NT2/D1 (cell line): ENCODE measurements at regions not wholly inside any gene's neighbourhood (a gene's known extent, or its start where the extent isn't known, plus 50 kb on each side); places are given as distances from the start of the nearest gene placed in this dataset.

Source experiments
- DNase-seq: peaks from one replicate; pipeline ENCODE4 v3.0.0-alpha.2; 2011; ENCODE audit warnings: low read depth, low spot score
- H3K27me3 ChIP-seq: 2 replicates; pipeline ENCODE4 v1.6.0; 2011; ENCODE audit warnings: mild to moderate bottlenecking; ENCODE audit not compliant: insufficient read length, insufficient read depth
- H3K36me3 ChIP-seq: 2 replicates; pipeline ENCODE4 v1.6.1; 2011; ENCODE audit warnings: mild to moderate bottlenecking, low read length, mixed read lengths; ENCODE audit not compliant: insufficient read depth, insufficient read length
- H3K4me1 ChIP-seq: 2 replicates; pipeline ENCODE4 v1.5.1; 2011; ENCODE audit not compliant: insufficient read depth, insufficient read length
- H3K4me3 ChIP-seq: 2 replicates; pipeline ENCODE4 v1.5.1; 2011; ENCODE audit warnings: low read depth; ENCODE audit not compliant: insufficient read length
- H3K9ac ChIP-seq: 2 replicates; pipeline ENCODE4 v1.6.0; 2011; ENCODE audit warnings: low read depth; ENCODE audit not compliant: insufficient read length
- H3K9me3 ChIP-seq: 2 replicates; pipeline ENCODE4 v1.5.1; 2011; ENCODE audit warnings: mild to moderate bottlenecking, low read length; ENCODE audit not compliant: insufficient read depth
- SUZ12 ChIP-seq: IDR thresholded peaks from 2 replicates; pipeline ENCODE4 v1.6.1; 2011; ENCODE audit not compliant: insufficient read length, insufficient read depth; ENCODE audit errors: extremely low read depth
- YY1 ChIP-seq: IDR thresholded peaks from 2 replicates; pipeline ENCODE4 v1.6.1; 2011; ENCODE audit not compliant: insufficient read length, insufficient read depth
- ZNF274 ChIP-seq: IDR thresholded peaks from 2 replicates; pipeline ENCODE4 v1.6.1; 2011; ENCODE audit warnings: mild to moderate bottlenecking, low read depth, low read length

DNA sequence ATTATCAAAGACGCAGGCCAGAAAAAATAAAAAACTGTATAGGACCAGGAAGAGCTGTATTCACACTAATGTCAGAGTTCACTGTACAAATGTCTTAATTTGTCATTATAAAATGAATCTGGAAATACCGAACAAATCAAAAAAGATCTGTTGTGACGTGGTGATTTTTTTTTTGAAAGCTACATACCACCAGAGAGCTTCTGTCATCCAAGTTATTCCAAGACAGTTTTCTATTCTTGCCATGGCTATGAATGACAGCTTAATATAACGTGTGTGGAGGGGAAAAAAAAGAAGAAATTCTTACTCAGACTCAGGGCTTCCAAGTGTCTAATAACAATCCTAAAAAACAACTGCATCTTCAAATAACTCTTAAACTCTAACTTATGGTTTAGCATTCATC, 328.8 kb upstream of the BTBD3 start:
- no peaks in the 10 kb centered on the region for H3K36me3 ChIP-seq
- H3K9ac ChIP-seq = no peak overlapping the region
- no peak for DNase-seq
- H3K27me3 ChIP-seq = no peaks in the 10 kb centered on the region
- TF ChIP-seq YY1 = no peak
- TF ChIP-seq ZNF274 = no peak
- TF ChIP-seq SUZ12 = no peak
- H3K4me3 ChIP-seq = no peak overlapping the region
- H3K4me1 ChIP-seq = no peaks in the 10 kb centered on the region
- H3K9me3 ChIP-seq = no peaks in the 10 kb centered on the region

DNA sequence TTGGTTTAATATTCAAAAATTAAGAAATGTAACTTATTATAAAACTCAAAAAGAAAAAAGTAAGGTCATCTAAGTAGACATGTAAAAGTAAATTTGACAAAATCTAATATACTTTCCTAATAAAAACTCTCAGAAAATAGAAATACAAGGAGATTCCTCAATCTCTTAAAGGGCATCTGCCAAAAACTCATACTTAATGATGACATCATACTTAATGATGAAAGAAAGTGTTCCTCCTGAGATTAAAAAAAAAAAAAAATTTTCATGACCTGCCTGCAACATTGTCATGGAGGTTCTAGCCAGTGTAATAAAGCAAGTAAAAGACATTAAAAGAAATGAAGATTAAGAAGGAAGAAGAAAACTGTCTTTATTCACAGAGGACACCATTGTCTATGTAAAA, 325.7 kb upstream of the BTBD3 start:
- Histone ChIP-seq H3K4me1 (no peaks in the 10 kb centered on the region), H3K36me3 (no peaks in the 10 kb centered on the region), H3K9me3 (no peaks in the 10 kb centered on the region), H3K27me3 (no peaks in the 10 kb centered on the region), H3K4me3 (no peak overlapping the region), H3K9ac (no peak overlapping the region)
- TF ChIP-seq SUZ12 (no peak), YY1 (no peak)
- no peak for DNase-seq

GRCh38 chr20:11604339-11604738, 313.4 kb upstream of the BTBD3 start:
- no peak for DNase-seq
- no peak for TF ChIP-seq SUZ12
- no peak for TF ChIP-seq YY1
- no peaks in the 10 kb centered on the region for H3K4me1 ChIP-seq
- no peak overlapping the region for H3K9ac ChIP-seq
- H3K36me3 ChIP-seq = no peaks in the 10 kb centered on the region
- H3K27me3 ChIP-seq = no peaks in the 10 kb centered on the region
- H3K4me3 ChIP-seq = no peak overlapping the region
- H3K9me3 ChIP-seq = no peaks in the 10 kb centered on the region

- no peak for TF ChIP-seq ZNF274
- no peak for TF ChIP-seq SUZ12
- no peak for TF ChIP-seq YY1
- Histone ChIP-seq H3K9me3 (no peaks in the 10 kb centered on the region), H3K9ac (no peak overlapping the region), H3K4me3 (no peak overlapping the region), H3K27me3 (no peaks in the 10 kb centered on the region), H3K36me3 (no peaks in the 10 kb centered on the region), H3K4me1 (no peaks in the 10 kb centered on the region)
- DNase-seq = no peak
Measured at GRCh38 chr20:11607047-11607446, 310.6 kb upstream of the BTBD3 start.

- no peak for TF ChIP-seq ZNF274
- no peak for TF ChIP-seq YY1
- no peak for TF ChIP-seq SUZ12
- Histone ChIP-seq H3K9ac (no peak overlapping the region), H3K4me3 (no peak overlapping the region), H3K9me3 (no peaks in the 10 kb centered on the region), H3K36me3 (no peaks in the 10 kb centered on the region), H3K4me1 (no peaks in the 10 kb centered on the region), H3K27me3 (no peaks in the 10 kb centered on the region)
- no peak for DNase-seq
Measured at GRCh38 chr20:11608736-11609135, 309.0 kb upstream of the BTBD3 start.

DNA sequence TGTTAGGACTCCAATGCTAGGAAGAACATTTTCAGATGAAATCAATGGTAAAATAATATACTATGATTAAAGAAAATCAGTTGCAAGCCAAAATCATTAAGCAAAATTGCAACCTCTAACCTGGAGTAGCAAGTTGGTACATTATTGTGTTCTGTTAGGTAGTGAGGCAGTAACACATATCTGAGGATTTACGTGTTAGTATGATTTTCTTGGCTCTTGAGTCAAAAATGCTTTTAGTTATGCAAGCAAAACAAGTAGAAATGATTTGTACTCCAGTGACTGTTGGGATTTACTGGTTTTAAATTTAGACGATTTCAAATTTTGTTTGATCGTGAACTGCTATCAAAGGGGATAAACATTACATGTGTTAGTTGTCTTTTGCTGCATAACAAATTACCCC, 293.0 kb upstream of the BTBD3 start:
- H3K36me3 ChIP-seq = no peaks in the 10 kb centered on the region

DNA sequence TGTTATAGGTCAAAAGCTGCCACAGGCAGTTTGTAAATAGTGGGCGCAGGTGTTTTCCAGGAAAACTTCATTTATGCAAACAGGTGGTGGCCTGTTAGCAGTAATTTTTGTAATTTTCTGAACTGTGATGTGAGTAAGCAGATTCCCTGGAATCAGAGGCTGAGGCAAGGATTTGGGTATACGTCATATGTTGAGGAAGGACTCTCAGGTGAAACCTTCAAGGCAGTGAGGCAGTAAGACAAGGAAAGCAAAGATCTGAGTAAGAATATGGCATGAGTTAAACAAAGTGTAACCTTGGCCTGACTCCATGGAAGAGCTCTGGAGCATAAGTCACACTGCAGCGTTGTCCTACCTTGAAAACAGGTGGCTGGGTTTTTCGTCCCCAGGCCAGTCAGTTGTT, 291.1 kb upstream of the BTBD3 start:
- H3K4me1 ChIP-seq = no peaks in the 10 kb centered on the region
- H3K9ac ChIP-seq = no peak overlapping the region
- no peaks in the 10 kb centered on the region for H3K9me3 ChIP-seq
- DNase-seq = no peak
- H3K4me3 ChIP-seq = no peak overlapping the region
- H3K36me3 ChIP-seq = no peaks in the 10 kb centered on the region
- H3K27me3 ChIP-seq = no peaks in the 10 kb centered on the region
- TF ChIP-seq ZNF274 = no peak
- no peak for TF ChIP-seq SUZ12
- no peak for TF ChIP-seq YY1

More for the DNA sequence above, 293.0 kb upstream of the BTBD3 start:
- Histone ChIP-seq H3K9ac (no peak overlapping the region), H3K9me3 (no peaks in the 10 kb centered on the region), H3K4me3 (no peak overlapping the region), H3K27me3 (no peaks in the 10 kb centered on the region), H3K4me1 (no peaks in the 10 kb centered on the region)
- DNase-seq = no peak
- TF ChIP-seq YY1 = no peak
- TF ChIP-seq ZNF274 = no peak
- TF ChIP-seq SUZ12 = no peak

DNA sequence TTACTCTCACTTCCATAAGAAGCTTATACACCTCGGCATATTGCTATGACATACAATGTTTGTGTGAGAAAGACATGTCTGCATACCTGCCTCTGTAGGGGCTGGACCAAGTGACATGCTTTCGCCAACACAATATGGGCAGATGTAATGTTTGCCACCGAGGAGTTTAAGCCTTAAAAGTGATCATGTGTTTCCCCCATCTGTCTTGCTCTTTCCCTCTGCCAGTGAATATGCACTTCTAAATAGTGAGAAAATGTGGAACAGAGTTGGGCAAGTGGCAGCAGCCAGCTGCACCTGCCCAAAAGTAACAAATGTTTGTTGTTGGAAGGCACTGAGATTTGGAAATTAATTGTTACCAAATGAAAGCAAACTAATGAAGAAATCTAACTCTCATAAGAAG, 274.8 kb upstream of the BTBD3 start:
- Histone ChIP-seq H3K4me3 (no peak overlapping the region), H3K4me1 (no peaks in the 10 kb centered on the region), H3K9ac (no peak overlapping the region), H3K27me3 (no peaks in the 10 kb centered on the region), H3K36me3 (no peaks in the 10 kb centered on the region), H3K9me3 (peaks cover 7% of the 10 kb centered on the region; the same call in 1 of the 2 replicates)
- DNase-seq = no peak
- no peak for TF ChIP-seq SUZ12
- no peak for TF ChIP-seq YY1
- TF ChIP-seq ZNF274 = no peak
